GM18951 (cell line): ENCODE measurements at regions not wholly inside any gene's neighbourhood (a gene's known extent, or its start where the extent isn't known, plus 50 kb on each side); places are given as distances from the start of the nearest gene placed in this dataset.

Experiments used
- POLR2A ChIP-seq: IDR thresholded peaks from 4 replicates; pipeline ENCODE4 v1.6.1; 2011; ENCODE audit warnings: mild to moderate bottlenecking; ENCODE audit not compliant: insufficient read length, insufficient read depth; ENCODE audit errors: extremely low read depth
- in situ Hi-C: fragments of 300-500 bp; cut with MboI; formaldehyde crosslinking; loops from one replicate; pipeline ENCODE4 v1.12.0; 2022; ENCODE audit warnings: low sequenced_read_pairs, mixed read lengths, inconsistent platforms; ENCODE audit not compliant: unreplicated experiment

GRCh38 chr16:85401370-85401916 is 211.7 kb upstream of the GSE1 start:
- TF ChIP-seq POLR2A, result no peak
- in situ Hi-C loops, result no loop called here

GRCh38 chr16:85401917-85402766 is 211.0 kb upstream of the GSE1 start:
- TF ChIP-seq POLR2A, result no peak
- in situ Hi-C loops, result no loop called here

- in situ Hi-C loops, result no loop called here
- TF ChIP-seq POLR2A, result no peak
Measured at GRCh38 chr16:85402910-85403692, 210.0 kb upstream of the GSE1 start.

GRCh38 chr16:85403693-85404092 is 209.4 kb upstream of the GSE1 start:
- TF ChIP-seq POLR2A, result no peak
- in situ Hi-C loops, result no loop called here

- in situ Hi-C loops, result no loop called here
- no peak for TF ChIP-seq POLR2A
Measured at GRCh38 chr16:85412911-85413520, 200.1 kb upstream of the GSE1 start.

GRCh38 chr16:85413691-85414663 is 199.1 kb upstream of the GSE1 start:
- no peak for TF ChIP-seq POLR2A
- in situ Hi-C loops, result no loop called here

GRCh38 chr16:85415196-85416090 is 197.7 kb upstream of the GSE1 start:
- TF ChIP-seq POLR2A, result no peak
- in situ Hi-C loops, result no loop called here

- in situ Hi-C loops, result no loop called here
- no peak for TF ChIP-seq POLR2A
Measured at GRCh38 chr16:85416228-85417109, 196.7 kb upstream of the GSE1 start.

- TF ChIP-seq POLR2A, result no peak
- in situ Hi-C loops, result no loop called here
Measured at GRCh38 chr16:85417156-85417860, 195.8 kb upstream of the GSE1 start.

GRCh38 chr16:85418978-85419491 is 194.1 kb upstream of the GSE1 start:
- in situ Hi-C loops, result no loop called here
- no peak for TF ChIP-seq POLR2A
